A172 (cell line): ENCODE measurements at regions not wholly inside any gene's neighbourhood (a gene's known extent, or its start where the extent isn't known, plus 50 kb on each side); places are given as distances from the start of the nearest gene placed in this dataset.
"Not testable (repeated sequence)": the region's sequence is repeated elsewhere in the genome, so short reads cannot be mapped to it uniquely, and the experiment has no call there.

Experiments used
- DNase-seq: peaks from one replicate; pipeline ENCODE4 v3.0.0-alpha.2; 2015; ENCODE audit warnings: low spot score

DNA sequence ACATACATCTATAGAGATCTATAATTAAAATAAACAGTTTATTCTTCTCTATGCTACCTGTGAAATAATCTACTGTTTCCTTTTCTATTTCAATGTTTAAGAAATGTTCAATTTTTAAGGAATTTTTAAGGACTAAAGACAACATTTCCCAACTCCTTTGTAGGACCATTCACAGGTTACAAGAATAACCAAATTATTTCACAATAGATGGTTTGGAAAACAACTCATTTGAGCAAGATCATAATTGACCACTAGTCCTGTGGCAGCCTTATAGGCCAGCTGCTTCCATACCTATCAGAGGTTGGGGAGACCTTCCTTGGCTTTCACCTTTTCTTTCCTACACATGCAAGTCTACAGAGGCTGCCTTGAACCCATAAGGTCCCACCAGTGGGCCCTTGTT is 193.7 kb downstream of the TTC39B start:
- no peak for DNase-seq

DNA sequence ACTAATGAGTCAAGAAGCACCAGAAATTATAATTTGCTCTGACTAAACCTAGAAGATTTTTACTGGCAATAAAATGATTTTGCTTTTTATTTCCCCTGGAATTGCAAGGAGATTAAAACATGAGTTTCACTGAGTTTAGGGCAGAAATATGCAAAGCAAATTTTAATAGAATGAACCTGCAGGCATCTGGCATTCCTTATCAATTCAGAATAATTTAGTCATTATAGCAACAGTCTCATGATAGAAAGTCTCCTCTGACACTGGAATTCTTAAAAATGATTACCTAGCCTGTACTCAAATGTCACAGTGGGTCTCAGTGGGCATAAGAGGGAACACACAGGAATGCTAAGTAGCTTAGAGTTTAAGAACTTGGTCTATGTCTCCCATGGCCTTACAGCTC is 195.9 kb downstream of the TTC39B start:
- DNase-seq: no peak

DNA sequence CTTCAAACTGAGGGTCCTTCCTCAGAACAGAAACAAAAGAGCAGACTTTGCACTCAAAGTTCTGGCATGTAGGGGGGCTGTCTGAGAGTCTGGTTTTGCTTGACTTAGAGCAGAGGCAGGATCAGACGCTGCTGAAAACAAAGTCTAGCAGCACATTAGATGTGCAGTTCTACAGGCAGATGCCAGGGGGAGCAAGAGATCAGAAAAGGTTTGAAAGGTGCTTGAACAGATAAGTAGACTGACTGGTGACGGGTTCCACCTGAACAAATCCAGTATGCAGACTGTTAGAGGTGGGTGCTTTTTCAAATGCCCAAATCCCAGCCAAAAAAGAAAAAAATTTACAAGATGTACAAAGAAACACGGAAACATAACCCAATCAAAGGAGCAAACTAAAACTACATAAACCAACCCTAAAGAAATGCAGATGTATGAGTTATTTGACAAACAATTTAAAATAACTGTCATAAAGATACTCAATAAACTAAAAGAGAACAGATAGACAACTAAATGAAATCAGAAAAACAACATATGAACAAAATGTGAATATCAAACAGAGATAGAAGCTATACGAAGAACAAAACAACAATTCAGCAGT is 194.7 kb upstream of the FREM1 start:
- DNase-seq: peak; percentile 13

DNA sequence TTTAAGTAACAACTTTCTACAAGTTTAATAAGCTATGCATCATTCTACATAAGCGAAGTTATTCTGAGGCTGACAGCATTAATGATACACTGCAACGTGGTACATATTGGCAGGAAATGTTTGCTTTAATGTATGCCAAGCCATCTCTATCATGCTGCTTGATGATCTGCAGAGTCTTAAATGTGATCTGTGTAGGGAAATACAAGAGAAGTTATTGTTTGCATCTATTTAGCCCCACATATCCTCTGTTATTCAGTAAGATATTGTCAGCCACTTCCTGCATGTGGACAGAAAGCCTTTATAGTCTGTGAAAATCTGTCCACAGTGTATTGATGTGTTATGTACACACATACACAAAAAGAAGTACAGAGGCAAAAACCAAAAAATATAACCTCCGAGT is 193.1 kb upstream of the FREM1 start:
- DNase-seq: no peak

DNA sequence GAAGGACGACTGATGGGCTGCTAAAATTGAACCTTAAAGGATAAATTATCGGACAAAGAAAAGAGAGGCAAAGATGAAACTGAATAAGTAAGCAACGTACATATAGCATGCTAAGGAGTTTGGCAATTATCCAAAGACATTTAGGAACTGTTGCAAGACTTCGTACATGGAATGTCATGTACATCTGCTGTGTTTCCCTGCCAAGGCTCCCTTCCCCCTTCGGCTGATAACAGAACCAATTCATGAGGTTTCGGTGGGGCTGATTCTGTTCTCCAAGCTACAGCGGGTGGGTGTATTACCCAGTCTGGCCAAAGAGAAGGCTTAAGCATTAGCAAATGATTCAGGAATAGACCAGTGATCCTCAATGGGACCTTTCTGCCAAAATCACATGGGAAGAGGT is 190.9 kb upstream of the FREM1 start:
- DNase-seq: no peak

DNA sequence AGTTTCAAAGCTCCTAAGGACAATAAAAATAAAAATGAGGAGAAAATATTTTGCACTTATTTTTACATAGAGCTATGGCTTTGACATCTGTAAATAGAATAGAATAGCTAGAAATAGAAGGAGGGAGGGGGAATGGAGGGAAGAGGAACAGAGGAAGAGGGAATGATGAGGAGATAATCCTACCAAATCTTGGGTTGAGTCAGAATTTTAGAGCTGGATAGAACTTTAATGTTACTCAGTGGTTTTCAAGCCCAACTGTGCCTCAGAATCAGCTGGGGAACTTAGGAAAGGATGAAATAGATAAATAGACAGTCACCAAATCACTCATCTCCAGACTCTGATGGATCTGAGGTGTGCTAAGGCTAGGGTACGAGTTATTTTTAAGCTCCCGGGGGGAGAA is 190.3 kb upstream of the FREM1 start:
- no peak for DNase-seq

DNA sequence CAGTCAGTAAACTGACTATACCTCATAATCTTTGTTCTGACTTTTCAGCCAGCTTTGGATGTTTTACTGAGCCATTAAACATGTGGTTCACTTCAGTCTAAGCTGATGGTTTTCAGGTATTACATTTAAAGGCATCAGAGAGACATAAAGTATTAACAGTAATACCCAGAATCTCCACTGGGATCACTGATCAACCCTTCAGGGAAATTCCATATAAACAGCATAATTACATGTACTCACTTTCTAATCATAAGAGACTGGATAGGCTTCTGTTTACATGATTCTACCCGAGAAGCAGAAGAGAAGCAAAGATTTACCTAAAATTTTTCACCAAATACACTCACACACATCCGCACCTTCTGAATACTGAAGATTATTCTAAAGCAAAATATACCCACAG is 186.7 kb upstream of the FREM1 start:
- no peak for DNase-seq

DNA sequence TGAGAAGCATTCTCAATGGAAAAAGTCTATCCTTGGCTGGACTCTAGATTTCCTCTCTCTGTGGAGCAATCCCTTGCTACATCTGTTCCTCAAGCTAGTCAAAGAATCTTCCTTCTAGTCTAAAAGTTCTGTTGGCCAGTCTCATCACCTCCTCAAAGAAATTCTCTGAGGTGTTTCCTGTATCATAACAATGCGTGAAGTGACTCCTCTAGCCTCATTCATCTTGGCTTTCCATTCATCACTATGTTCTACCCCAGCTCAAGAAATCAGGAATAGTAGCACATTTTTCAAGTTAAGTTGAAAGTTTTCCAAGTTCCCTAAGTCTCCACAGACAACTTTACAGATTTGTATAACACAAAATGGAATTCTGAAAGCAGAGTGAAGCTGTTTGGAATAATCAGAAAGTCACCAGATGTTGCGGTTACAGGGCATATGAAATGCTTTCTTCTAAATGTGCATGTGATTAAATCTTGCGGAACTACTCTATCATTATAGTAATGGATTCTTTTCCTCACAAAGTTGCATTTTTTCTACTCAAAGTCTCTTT is 176.6 kb upstream of the FREM1 start:
- DNase-seq: no peak

DNA sequence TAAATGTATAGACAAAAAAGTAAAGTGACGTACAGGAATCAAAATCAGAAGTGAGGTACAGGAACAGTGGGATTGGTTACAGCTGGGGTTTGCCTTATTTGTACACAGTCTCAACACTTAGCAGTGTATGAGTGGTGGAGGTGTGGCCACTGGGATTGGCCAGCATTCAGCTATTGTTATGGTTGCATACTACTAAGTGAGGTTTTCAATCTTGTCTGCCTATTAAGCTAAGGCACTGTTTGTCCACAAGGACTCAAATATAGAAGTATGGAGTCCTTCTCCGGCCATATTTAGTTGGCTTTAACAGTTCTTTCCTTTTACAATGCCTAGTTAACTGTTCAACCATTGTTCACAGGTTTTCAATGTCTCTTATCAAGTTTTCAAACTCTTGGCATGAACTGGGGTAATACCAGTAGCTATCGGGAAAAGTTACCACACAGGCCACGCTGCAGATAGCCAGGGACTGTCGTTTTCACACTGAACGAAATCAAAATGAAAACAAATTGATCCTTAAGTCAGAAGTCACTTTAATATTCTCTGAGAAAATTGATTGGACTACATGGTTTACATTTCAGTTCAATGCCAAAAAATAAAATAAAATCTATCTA is 176.0 kb upstream of the FREM1 start:
- no peak for DNase-seq

DNA sequence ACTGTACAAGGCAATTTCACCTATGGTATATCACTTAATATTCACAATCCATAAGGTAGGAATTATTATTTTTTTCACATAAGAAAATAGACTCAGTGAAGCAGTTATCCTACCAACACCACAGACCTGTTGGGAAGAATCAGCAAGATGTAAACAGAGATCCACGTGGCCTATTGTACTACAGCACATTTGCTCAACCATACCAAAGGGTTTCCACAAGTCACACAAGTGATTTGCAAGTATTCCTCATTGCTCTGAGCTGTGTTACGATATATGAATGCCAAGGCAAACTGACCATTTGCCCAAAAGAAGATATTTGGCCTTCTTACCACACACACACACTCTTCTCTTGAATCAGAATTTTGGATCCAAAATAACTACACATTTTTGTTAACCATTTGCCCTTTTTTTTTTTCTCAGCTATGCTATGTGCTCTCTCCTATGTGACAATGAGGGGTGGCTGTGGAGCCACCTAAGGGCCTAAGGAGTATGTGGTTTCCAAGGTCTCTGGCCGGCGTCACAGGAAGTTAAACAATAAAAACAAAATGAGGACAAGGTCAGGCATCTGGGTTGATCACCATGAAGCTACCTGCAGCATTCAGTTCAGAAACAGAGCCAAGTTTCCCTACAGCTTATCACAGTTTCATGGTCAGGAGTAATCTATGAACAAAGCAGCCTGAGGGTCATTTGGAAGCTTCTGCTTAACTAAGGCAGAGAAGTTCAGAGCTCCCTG is 171.0 kb upstream of the FREM1 start:
- DNase-seq: no peak

DNA sequence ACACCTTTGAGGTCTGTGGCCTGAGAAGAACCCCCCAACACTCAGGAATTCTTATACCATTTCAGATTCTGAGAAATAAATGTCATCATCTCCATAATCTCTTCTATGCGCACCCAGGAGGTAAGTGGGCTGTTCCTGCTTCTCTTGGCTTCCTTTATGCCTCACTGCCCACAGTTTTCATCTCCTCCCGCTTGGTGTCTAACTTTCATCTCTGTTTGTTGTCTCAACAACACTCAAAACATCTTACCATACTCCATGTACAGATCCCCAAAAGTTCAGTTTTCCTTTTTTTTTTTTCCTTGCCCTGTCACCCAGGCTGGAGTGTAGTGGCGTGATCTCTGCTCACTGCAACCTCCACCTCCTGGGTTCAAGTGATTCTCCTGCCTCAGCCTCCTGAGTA is 170.2 kb upstream of the FREM1 start:
- DNase-seq: no peak

DNA sequence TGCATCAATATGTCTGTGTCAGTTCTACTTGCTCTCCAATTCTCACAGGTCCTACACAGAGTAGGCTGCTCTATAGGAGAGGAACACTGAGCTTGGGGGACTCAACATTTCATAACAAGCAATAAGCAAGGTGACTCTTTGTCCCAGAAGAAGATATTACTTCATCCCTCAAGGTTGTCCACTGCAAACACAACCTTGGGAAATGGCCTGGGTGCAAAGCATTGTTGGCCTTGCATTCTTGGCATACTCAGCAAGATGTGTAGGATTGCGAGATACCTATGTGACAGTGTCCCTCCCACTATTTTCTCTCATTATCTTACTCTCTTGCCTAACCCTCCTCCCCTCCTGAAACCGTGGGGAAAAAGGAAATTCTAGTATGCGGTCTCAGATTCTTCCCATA is 169.8 kb upstream of the FREM1 start:
- DNase-seq: no peak

DNA sequence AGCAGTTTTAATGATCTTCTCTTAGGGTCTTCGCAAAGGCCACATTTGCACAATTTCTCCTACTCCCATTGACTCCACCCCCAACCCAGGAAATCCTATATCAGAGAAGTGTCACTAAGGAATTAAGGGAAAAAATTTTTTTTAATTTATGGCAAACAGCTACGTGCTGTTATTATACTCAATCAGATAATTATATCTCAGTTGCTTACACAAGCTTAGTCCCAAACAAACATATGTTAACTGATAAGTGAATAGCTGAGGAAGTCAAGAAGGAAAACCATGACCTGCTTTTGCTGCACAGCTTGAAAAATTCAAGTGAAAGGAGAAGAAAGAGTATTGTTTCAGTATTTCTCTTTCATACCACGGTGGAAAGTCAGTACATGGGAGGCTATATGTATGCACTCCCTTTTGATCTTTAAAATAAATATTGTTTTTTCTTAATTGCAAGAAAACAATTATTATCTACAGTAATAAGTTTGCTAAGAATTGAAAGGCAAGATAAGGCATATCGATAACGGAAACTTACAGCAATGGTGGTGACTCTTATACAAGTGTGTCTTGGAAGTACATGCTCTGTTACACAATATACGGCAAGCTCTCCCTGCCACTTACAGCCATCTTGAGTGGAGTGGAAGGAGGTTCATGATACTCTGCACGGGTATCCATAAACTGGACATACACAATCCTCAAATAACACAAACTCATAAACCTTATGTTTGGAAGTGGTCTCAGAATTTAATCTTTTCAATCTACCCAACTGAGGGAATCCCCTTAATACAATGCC is 167.9 kb upstream of the FREM1 start:
- DNase-seq: no peak

DNA sequence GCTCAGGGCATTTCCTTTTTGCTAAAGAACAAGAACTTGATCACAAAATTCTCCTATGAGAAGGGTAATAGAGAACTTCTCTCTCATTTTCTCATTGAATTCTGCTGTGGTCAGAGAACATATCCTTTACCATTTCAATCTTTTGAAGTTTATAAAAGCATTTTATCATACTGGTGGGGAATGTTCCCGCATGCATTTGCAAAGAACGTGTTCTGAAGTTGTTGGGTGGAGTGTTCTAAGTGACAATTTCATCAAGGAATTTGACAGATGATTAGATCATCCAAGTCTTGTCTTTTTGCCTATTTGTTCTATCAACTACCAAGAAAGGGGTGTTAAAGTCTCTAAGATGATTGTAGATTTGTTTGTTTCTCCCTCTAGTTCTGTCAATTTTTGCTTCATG is 163.4 kb upstream of the FREM1 start:
- DNase-seq: no peak

DNA sequence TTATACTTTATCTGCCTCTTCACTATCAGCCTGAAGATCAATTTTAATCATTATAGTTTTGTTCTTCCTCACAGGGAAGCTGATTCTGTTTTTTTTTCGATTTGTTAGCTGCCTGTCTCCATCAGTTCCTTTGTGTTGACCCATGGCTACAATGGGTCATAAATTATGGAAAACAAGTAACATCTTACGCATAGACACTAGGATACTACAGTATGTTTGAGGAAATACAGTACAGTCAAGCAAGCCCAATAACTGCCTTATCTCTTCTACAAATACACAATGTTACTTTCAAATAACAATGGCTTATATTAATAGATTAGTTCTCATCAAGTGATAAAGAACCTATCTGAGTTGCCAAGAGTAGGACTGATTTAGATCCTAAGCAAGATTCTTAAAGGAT is 160.5 kb upstream of the FREM1 start:
- DNase-seq: no peak

DNA sequence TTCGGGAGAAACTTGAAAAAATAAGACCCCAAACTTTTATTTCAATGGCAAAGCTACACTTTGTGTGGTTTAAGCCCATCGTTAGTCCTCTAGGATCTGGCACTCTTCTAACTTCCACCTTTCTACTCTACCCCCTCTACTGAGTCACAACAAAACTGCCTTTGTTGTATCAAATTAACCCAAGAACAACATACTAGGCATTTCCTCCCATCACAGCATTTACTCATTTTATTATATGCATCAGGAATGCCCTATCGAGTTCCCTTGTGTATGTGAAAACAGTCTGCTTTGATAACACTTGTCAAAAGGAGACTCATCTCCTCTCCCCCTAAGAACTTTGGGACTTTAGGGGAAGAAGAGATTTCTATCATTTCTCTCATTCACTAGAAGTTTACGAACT is 158.9 kb upstream of the FREM1 start:
- DNase-seq: no peak

DNA sequence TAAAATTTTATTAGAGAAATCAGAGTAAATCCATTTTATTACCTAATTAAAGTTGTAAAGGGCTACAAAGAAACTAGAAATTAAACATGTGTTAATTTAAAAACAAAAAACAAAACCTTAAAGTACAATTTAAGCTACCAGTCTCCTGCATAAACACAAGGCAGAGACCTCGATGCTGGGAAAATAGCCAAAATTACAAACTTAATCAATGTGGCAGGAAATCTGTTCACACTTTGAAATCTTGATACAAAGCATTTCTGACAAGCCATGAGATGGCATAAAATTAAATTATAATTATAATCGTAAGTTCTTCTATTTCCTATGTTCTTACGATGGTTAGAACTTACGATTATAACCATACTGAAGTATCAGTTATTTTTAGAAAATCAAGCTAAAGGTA is 158.0 kb upstream of the FREM1 start:
- DNase-seq: no peak

DNA sequence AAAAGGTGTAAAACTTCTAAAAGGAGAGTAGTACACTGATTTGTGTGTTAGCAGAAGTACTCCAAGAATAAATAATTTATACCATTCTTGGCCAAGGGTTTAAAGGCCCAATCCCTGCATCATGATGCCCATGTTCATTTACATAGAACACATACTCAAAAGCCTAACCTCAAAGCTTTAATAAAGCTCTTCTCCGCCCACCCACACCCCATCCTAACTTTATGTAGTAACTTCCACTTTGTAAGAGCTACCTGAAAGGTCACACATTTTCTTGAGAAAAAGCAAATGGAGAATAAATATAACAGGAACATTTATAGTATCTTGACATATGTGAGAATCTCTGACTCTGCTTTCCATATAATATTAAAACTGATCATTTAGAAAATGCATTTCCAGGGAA is 148.8 kb upstream of the FREM1 start:
- no peak for DNase-seq

DNA sequence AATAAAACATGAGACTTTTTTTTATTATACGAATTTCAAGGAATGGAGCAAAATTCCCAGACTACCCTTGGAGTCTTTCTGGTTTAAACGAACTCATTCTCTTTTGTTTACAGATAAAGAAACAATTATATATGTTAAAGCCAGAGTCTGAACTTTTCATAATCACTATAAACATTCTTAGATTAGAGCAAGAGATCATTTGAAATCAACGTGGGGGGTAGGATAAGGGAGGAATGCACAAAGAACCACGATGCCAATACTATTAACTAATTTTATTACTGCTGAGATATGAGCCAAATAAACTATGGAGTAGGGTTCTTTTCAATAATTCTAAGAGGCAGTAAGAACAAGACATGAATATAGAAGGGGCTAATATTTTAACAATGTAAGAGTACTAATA is 148.0 kb upstream of the FREM1 start:
- no peak for DNase-seq

DNA sequence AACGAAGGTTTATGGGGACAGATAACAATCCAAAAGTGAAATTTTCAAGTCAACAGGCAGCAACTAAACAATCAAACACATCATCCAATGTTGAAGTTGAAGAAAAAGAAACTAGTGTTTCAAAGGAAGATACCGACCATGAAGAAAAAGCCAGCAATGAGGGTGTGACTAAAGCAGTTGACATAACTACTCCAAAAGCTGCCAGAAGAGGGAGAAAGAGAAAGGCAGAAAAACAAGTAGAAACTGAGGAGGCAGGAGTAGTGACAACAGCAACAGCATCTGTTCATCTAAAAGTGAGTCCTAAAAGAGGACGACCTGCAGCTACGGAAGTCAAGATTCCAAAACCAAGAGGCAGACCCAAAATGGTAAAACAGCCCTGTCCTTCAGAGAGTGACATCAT is 145.1 kb upstream of the FREM1 start:
- not testable (repeated sequence) for DNase-seq

DNA sequence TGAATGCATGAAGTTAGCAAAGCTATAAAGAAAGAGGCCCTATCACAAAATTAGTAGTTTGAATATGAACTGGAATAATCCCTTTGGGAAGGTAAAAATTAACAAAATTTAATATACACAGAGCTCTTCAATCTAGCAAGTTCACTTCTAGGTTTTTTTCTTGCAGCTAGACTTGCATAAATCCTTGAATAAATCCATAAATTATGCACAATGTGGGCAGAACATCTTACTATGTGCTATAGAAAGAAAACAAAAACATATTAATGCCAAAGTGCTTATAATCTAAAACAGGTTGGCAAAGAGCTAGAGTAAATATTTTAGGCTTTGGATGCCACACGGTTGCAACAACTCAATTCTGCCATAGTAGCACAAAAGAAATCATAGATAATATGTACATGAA is 138.5 kb upstream of the FREM1 start:
- DNase-seq: no peak

DNA sequence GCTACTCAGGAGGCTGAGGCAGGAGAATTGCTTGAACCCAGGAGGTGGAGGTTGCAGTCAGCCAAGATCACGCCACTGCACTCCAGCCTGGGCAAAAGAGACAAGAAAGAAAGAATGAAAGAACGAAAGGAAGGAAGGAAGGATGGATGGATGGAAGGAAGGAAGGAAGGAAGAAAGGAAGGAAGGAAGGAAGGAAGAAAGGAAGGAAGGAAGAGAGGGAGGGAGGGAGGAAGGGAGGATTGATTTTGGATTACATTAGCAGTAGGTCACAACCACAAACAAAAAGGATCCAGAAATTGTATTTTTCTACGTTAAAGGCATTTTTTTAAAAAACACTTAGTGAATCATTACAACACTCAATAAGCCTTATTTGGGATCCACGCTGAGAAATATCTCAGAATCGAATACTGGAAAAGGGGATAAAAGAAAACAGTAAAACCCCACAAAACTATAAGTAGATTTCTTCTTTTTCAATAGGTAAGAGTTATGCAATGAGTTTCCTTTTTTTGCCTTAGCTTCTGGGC is 136.9 kb upstream of the FREM1 start:
- no peak for DNase-seq
